PC-3 (cell line): ENCODE measurements at regions not wholly inside any gene's neighbourhood (a gene's known extent, or its start where the extent isn't known, plus 50 kb on each side); places are given as distances from the start of the nearest gene placed in this dataset.

Experiments
- ATAC-seq: fragments of 200-7000 bp; cut with Tn5 transposase; 2 replicates; pipeline ENCODE4 v1.9.1; 2020; ENCODE audit warnings: mild to moderate bottlenecking, moderate library complexity
- BruUV-seq: library from RNA; stranded (reverse); fragments of 400-500 nt; replicated peaks from 2 replicates; lab custom pipeline; 2021; lab: Mats Ljungman, UMichigan
- CTCF ChIA-PET: fragments of 300-600 bp; sonication (Branson Sonifier 250); formaldehyde crosslinking; loops from one replicate; lab custom pipeline; 2022; ENCODE audit warnings: antibody characterized with exemption; lab: Charles Lee
- POLR2A ChIA-PET: fragments of 300-600 bp; sonication (Branson Sonifier 250); formaldehyde crosslinking; loops from one replicate; lab custom pipeline; 2022; ENCODE audit warnings: antibody characterized with exemption; ENCODE audit not compliant: unreplicated experiment; lab: Charles Lee
- DNase-seq: peaks from one replicate; pipeline ENCODE4 v3.0.0-alpha.2; 2015
- H2AFZ ChIP-seq: fragments of 300-600 bp; sonication (generic); 2 replicates; pipeline ENCODE4 v1.6.0; 2016; ENCODE audit warnings: antibody characterized with exemption, low read length
- H3F3A ChIP-seq: fragments of 300-600 bp; sonication (generic); one replicate; pipeline ENCODE4 v1.6.0; 2017; ENCODE audit warnings: antibody characterized with exemption, low read length, control low read depth, mild to moderate bottlenecking; ENCODE audit not compliant: unreplicated experiment
- H3K27ac ChIP-seq: fragments of 300-600 bp; sonication (generic); 2 replicates; pipeline ENCODE4 v1.5.1; 2016; ENCODE audit warnings: mild to moderate bottlenecking, low read length
- H3K27me3 ChIP-seq: fragments of 300-600 bp; sonication (generic); 2 replicates; pipeline ENCODE4 v1.6.1; 2016; ENCODE audit warnings: low read length, mixed read lengths
- H3K36me3 ChIP-seq: fragments of 300-600 bp; sonication (generic); 2 replicates; pipeline ENCODE4 v1.6.1; 2016; ENCODE audit warnings: low read depth, mixed run types, low read length, mixed read lengths
- H3K4me1 ChIP-seq: fragments of 300-600 bp; sonication (generic); 2 replicates; pipeline ENCODE4 v1.5.1; 2016; ENCODE audit warnings: low read length; ENCODE audit not compliant: insufficient read depth
- H3K4me2 ChIP-seq: fragments of 300-600 bp; sonication (generic); 2 replicates; pipeline ENCODE4 v1.6.0; 2016; ENCODE audit warnings: low read length
- H3K4me3 ChIP-seq: fragments of 300-600 bp; sonication (generic); 2 replicates; pipeline ENCODE4 v1.5.1; 2016; ENCODE audit warnings: mild to moderate bottlenecking, low read length, mixed read lengths
- H3K79me2 ChIP-seq: fragments of 300-600 bp; sonication (generic); 2 replicates; pipeline ENCODE4 v1.6.1; 2017; ENCODE audit warnings: low read length, mixed read lengths
- H3K9ac ChIP-seq: fragments of 300-600 bp; sonication (generic); 2 replicates; pipeline ENCODE4 v1.6.0; 2016; ENCODE audit warnings: mild to moderate bottlenecking, low read length
- H3K9me2 ChIP-seq: fragments of 300-600 bp; sonication (generic); replicated peaks from 2 replicates; pipeline ENCODE4 v1.6.1; 2016; ENCODE audit warnings: mixed run types, low read length, mixed read lengths
- H3K9me3 ChIP-seq: fragments of 300-600 bp; sonication (generic); 2 replicates; pipeline ENCODE4 v1.6.1; 2016; ENCODE audit warnings: low read length, mixed read lengths
- H4K20me1 ChIP-seq: fragments of 300-600 bp; sonication (generic); 2 replicates; pipeline ENCODE4 v1.6.1; 2016; ENCODE audit warnings: low read length, mixed read lengths
- CTCF ChIP-seq: fragments of 300-600 bp; sonication (generic); conservative IDR thresholded peaks from 2 replicates; pipeline ENCODE4 v1.5.1; 2017; ENCODE audit warnings: antibody characterized with exemption, low read depth, mild to moderate bottlenecking, low read length
- EZH2 ChIP-seq: fragments of 300-600 bp; sonication (generic); IDR thresholded peaks from one replicate; pipeline ENCODE4 v1.6.1; 2017; ENCODE audit warnings: antibody characterized with exemption, mild to moderate bottlenecking, low read length; ENCODE audit not compliant: unreplicated experiment
- EZH2phosphoT487 ChIP-seq: fragments of 300-600 bp; sonication (generic); IDR thresholded peaks from 2 replicates; pipeline ENCODE4 v1.6.1; 2018; ENCODE audit warnings: mild to moderate bottlenecking, antibody characterized with exemption, low read length, borderline replicate concordance
- intact Hi-C: fragments of 100-400 bp; cut with micrococcal nuclease; formaldehyde crosslinking; loops from 2 replicates; pipeline ENCODE4 v1.9.0; 2023

GRCh38 chr1:187374742-187375141 is 546.0 kb downstream of the PLA2G4A start:
- intact Hi-C loops, result no loop called here
- no TSS peak for BruUV-seq
- POLR2A ChIA-PET, result no interaction called here
- Histone ChIP-seq H3K79me2 (no peaks in the 10 kb centered on the region), H3K36me3 (no peaks in the 10 kb centered on the region), H3K9me2 (no peaks in the 10 kb centered on the region), H3K4me2 (no peak overlapping the region), H3K4me1 (no peaks in the 10 kb centered on the region), H3K27me3 (no peaks in the 10 kb centered on the region), H3K27ac (no peak overlapping the region), H4K20me1 (no peaks in the 10 kb centered on the region), H3K4me3 (no peak overlapping the region), H3K9ac (no peak overlapping the region), H3F3A (no peaks in the 10 kb centered on the region), H3K9me3 (no peaks in the 10 kb centered on the region), H2AFZ (no peak overlapping the region)
- no peak for ATAC-seq
- no peak for DNase-seq
- TF ChIP-seq CTCF (no peak), EZH2phosphoT487 (no peak), EZH2 (no peak)
- CTCF ChIA-PET, result no interaction called here

- no peak for DNase-seq
- no peaks in the 10 kb centered on the region for H3K9me3 ChIP-seq
- no TSS peak for BruUV-seq
- no peak overlapping the region for H3K9ac ChIP-seq
- TF ChIP-seq CTCF, result peak; percentile 37
- no peak for TF ChIP-seq EZH2
- H3K4me1 ChIP-seq, result no peaks in the 10 kb centered on the region
- ChIA-PET POLR2A (no interaction called here), CTCF (no interaction called here)
- no peak overlapping the region for H3K27ac ChIP-seq
- no peaks in the 10 kb centered on the region for H3F3A ChIP-seq
- intact Hi-C loops, result no loop called here
- no peak overlapping the region for H3K4me3 ChIP-seq
- no peaks in the 10 kb centered on the region for H3K36me3 ChIP-seq
- no peak overlapping the region for H2AFZ ChIP-seq
- no peaks in the 10 kb centered on the region for H3K27me3 ChIP-seq
- no peak for ATAC-seq
- H3K9me2 ChIP-seq, result no peaks in the 10 kb centered on the region
- H3K79me2 ChIP-seq, result no peaks in the 10 kb centered on the region
- H3K4me2 ChIP-seq, result no peak overlapping the region
- H4K20me1 ChIP-seq, result no peaks in the 10 kb centered on the region
These were observed 554.6 kb downstream of the PLA2G4A start for GRCh38 chr1:187383366-187383765.

GRCh38 chr1:187384504-187384903 is 555.8 kb downstream of the PLA2G4A start:
- no peak overlapping the region for H2AFZ ChIP-seq
- H3K27me3 ChIP-seq, result no peaks in the 10 kb centered on the region
- no peak overlapping the region for H3K4me2 ChIP-seq
- DNase-seq (no peak), ATAC-seq (no peak)
- no peaks in the 10 kb centered on the region for H3K36me3 ChIP-seq
- no peaks in the 10 kb centered on the region for H3F3A ChIP-seq
- TF ChIP-seq EZH2, result no peak
- no peak for TF ChIP-seq CTCF
- no peak for TF ChIP-seq EZH2phosphoT487
- no peaks in the 10 kb centered on the region for H3K9me2 ChIP-seq
- intact Hi-C loops, result no loop called here
- BruUV-seq, result no TSS peak
- no peak overlapping the region for H3K4me3 ChIP-seq
- H3K9ac ChIP-seq, result no peak overlapping the region
- ChIA-PET CTCF (no interaction called here), POLR2A (no interaction called here)
- H4K20me1 ChIP-seq, result no peaks in the 10 kb centered on the region
- no peaks in the 10 kb centered on the region for H3K4me1 ChIP-seq
- H3K27ac ChIP-seq, result no peak overlapping the region
- no peaks in the 10 kb centered on the region for H3K79me2 ChIP-seq
- H3K9me3 ChIP-seq, result no peaks in the 10 kb centered on the region
